H54 (cell line): ENCODE measurements at regions not wholly inside any gene's neighbourhood (a gene's known extent, or its start where the extent isn't known, plus 50 kb on each side); places are given as distances from the start of the nearest gene placed in this dataset.

Experiments
- DNase-seq: peaks from one replicate; pipeline ENCODE4 v3.0.0; 2011; ENCODE audit warnings: low spot score, mixed read lengths; ENCODE audit not compliant: insufficient read length
- FAIRE-seq: peaks from 3 replicates; lab custom pipeline; 2011; peaks lifted over from hg19 to GRCh38; lab: Jason Lieb, UNC
- POLR2A ChIP-seq: IDR thresholded peaks from 2 replicates; pipeline ENCODE4 v1.6.1; 2011; ENCODE audit warnings: low read depth, mild to moderate bottlenecking, low read length

- TF ChIP-seq POLR2A = no peak
- DNase-seq (no peak), FAIRE-seq (no peak)
These were observed 199.4 kb downstream of the PHETA1 start for GRCh38 chr12:111169456-111169855.

- FAIRE-seq (no peak), DNase-seq (no peak)
- TF ChIP-seq POLR2A = no peak
These were observed 199.9 kb downstream of the PHETA1 start for GRCh38 chr12:111169032-111169431.

- DNase-seq (no peak), FAIRE-seq (no peak)
These were observed 200.6 kb downstream of the PHETA1 start for GRCh38 chr12:111168009-111168900.

GRCh38 chr12:111166779-111167540, 201.9 kb downstream of the PHETA1 start:
- FAIRE-seq (no peak), DNase-seq (no peak)
- TF ChIP-seq POLR2A = no peak

More at GRCh38 chr12:111168009-111168900, 200.6 kb downstream of the PHETA1 start:
- TF ChIP-seq POLR2A = no peak

GRCh38 chr12:111164833-111165525, 203.9 kb downstream of the PHETA1 start:
- FAIRE-seq (no peak), DNase-seq (no peak)
- TF ChIP-seq POLR2A = no peak

DNA sequence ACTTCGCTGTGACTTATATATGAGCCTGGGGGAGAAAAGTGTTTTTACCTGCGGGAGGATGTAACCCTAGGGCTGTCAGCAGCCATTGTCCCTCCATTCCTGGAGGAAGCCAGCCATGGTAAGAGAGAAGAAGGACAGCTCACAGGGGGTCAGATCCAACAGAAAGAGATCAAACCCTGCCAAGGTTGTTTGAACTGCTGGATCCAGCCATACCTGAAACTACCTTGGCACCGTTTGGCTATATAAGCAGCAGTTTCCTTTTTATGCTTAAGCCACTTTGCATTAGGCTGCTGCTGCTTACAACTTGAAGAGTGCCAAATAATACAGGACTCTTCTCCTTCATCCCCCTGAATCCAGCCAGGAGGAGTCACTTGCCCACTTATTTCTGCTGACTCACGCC, 205.5 kb downstream of the PHETA1 start:
- FAIRE-seq (no peak), DNase-seq (no peak)
- TF ChIP-seq POLR2A = no peak

DNA sequence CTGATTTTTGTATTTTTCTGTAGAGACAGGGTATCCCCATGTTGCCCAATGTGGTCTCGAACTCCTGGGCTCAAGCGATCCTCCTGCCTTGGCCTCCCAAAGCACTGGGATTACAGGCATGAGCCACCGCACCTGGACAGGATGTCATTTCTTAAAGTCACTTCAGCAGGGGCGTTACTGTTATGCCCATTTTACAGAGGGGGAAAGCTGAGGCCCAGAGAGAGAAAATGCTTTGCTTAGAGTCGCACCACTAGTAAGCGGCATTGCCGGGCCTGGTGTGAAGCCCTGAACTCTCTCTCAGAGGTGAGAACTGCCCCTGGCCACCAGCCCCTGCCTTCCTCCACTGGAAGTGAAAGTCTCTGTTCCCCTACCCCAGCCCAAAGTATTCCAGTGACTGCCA, 207.0 kb downstream of the PHETA1 start:
- FAIRE-seq (no peak), DNase-seq (no peak)
- TF ChIP-seq POLR2A = no peak

GRCh38 chr12:111160350-111161241, 208.3 kb downstream of the PHETA1 start:
- no peak for TF ChIP-seq POLR2A
- no peak for DNase-seq
- no peak for FAIRE-seq

DNA sequence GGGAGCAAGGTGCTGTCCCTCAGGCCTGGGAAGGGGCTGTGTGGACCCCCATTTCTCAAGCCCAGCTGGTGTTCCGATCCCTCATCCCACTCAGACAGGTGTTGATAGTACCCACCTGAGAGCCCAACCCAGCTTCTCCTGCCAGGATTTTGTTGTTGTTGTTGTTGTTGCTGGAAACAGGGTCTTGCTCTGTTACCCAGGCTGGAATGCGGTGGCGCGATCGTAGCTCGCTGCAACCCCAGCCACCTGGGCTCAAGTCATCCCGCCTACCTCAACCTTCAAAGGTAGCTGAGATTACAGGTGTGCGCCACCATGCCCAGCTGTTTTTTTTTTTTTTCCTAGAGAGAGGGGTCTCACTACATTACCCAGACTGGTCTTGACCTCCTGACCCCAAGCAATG, 209.9 kb downstream of the PHETA1 start:
- no peak for FAIRE-seq
- no peak for TF ChIP-seq POLR2A
- DNase-seq = no peak

DNA sequence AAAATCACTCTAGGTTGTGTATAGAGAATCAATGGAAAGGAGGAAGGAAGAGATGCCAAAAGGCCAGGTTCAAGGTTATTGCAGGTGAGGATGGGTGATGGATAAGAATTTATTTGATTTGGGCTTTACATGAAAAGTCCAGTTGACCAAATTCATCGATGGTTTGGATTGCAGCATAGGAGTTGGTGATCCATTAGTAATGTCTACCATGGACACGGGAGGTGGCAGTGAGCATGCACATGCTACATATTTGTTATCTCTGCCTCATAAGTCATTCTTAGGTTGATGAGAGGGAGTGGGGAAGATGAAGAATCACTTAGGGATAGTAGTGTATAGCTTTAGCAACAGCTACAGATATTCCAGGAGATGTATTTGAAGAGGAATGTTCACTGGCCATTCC, 211.4 kb downstream of the PHETA1 start:
- FAIRE-seq (no peak), DNase-seq (no peak)
- no peak for TF ChIP-seq POLR2A

GRCh38 chr12:111156304-111156703, 212.6 kb downstream of the PHETA1 start:
- FAIRE-seq (no peak), DNase-seq (no peak)
- TF ChIP-seq POLR2A = no peak

DNA sequence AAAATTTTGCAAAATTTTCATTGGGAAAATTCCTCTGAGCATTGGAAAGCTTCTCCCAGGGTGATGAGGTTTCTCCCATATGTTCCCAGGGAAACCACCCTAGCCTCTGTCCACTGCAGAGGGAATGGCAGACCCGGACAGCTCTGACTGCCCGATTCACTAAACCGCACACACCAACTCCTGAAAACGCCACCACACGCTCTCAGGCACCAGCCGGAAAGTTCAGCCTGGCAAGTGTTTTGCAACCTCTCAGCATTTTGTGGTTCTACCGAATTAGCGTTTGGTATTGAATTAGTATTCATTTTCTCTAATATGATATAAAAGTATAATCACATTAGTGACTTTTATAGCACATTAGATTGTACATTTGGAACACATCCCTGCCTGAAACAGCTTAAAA, 213.4 kb downstream of the PHETA1 start:
- DNase-seq = no peak
- no peak for TF ChIP-seq POLR2A
- no peak for FAIRE-seq

DNA sequence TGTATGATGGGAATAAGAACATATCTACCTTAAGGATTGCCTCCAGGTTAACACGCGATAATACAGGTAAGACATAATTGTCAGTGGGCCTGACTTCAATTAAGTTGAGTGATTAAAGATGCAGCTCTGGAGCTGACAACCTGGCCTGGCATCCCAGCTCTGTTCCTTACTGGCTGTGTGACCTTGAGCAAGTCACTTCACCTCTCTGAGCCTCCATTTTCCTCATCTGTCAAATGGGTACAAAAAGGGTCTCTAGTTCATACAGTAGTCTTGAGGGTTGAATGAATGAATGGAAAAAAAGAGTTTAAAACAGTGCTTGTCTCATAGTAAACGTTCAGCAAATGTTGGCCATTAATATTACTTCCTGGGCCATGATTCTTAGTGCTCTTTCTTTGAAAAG, 213.9 kb downstream of the PHETA1 start:
- TF ChIP-seq POLR2A = no peak
- DNase-seq = no peak
- no peak for FAIRE-seq
